ENCODE measurements at regions not wholly inside any gene's neighbourhood (a gene's known extent, or its start where the extent isn't known, plus 50 kb on each side); places are given as distances from the start of the nearest gene placed in this dataset.

DNA sequence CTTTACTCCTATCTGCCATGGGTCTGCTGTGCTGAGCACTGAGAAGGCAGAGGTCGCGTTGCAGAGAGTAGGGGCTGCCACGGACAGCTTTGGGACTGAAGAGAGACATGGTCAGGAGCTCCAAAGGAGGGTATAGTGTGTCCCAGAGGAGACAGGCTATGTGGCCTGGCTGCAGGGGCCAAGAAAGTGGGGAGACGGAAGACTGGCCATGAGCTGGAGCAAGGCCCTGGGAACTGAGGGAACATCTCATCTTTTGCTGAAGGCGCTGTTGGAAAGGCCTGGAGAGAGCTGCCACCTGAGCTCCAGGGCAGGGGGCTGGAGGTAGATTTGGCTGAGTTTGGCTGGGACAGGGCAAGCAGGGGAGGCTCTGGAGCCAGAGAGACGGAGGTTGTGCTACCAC lies 55.8 kb upstream of the AJAP1 start:
- DNase-seq: no peak

DNA sequence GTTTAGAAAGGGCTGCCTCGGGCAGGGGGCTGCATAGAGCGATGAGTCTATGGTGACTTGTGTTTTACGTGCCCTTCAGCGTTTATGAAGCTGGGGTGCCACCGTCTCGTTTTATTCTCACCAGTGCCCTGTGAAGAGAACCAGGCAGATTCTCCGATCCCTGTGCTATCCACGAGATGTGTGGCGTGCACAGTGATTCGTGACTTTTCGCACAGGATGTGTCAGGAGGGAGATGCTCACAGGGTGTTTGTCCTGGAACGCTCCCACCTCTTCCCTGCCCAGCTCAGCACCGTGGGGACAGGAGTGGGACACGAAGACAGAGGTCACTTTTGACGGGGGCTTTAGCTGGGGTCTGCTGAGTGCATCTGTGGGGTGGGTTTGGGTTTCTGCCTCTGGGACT lies 54.9 kb upstream of the AJAP1 start:
- DNase-seq: no peak

DNA sequence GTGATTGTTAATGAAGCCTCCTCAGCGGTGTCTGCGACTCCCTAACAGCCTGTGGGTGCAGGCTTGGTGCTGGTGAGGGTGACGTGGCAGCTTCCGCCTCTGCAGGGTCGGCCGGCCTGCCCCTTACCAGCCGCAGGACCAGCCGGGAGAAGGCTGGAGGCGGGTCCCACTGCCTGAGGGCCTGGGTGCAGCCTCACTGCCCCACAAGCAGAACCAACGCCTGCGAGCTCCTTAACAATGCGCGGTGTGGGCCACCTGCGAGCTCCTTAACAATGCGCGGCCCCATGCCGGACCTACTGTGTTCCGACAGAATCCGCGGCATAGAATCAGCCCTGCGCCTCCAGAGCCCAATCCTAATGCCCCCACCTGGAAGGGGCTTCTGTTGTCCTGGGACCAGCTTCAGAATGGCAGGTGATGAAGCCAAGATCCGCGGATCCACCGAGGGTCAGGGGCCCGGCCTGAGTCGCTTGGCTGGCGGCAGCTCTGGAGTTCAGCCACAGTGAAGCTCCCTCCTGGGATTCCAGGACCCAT lies 54.4 kb upstream of the AJAP1 start:
- DNase-seq: no peak

DNA sequence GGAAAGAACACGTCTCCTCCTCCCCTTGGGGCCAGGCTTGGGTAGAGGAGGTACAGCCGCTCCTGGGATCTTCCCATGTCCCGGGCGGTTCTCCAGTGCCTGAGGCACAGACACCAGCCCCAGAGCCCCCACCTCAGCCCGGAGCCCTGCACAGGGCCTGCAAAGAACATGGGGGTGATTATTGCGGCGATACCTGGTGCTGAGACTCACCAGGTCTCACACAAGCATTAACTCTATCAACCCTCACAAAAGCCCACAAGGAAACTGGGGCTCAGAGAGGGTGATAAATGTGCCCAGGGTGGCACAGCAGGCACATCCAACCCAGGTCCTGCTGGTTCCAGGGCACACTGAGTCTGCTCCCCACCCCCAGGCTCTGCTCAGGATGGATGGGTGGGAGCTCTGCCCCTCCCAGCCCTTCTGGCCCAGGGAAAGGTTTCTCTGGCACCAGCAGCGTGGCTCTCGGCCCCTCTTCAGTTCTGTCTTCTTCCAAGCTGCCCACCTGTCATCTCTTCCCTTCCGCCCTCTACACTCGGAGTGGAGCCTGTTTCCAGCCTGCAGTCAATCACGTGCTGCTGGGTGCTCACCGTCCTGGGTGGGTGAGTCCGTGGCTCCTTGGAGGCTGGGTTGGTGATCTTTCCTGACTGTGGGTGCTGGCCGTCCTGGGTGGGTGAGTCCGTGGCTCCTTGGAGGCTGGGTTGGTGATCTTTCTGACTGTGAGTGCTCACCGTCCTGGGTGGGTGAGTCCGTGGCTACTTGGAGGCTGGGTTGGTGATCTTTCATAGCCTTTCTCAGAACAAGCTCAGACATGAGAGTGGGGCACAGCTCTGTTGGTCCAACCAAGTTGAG lies 53.6 kb upstream of the AJAP1 start:
- DNase-seq: no peak

DNA sequence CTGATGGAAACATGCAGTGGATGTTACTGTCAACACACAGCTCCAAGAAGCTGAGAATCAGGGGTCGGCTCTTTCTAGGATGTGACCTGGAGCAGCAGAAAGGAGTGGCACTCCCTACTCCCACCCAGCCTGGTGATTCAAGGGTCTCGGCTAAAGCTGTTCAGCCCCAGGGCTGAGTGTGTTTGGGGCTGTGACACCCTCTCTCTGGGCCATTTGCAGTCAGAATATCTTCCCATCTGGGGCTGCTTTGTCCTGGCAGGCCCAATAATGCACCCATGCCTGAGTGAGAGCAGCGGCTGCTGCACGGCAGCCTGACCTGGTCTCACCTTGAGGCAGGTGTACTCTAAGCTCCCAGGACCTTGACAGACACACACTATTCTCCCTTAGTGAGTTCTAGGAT lies 52.5 kb upstream of the AJAP1 start:
- no peak for DNase-seq

DNA sequence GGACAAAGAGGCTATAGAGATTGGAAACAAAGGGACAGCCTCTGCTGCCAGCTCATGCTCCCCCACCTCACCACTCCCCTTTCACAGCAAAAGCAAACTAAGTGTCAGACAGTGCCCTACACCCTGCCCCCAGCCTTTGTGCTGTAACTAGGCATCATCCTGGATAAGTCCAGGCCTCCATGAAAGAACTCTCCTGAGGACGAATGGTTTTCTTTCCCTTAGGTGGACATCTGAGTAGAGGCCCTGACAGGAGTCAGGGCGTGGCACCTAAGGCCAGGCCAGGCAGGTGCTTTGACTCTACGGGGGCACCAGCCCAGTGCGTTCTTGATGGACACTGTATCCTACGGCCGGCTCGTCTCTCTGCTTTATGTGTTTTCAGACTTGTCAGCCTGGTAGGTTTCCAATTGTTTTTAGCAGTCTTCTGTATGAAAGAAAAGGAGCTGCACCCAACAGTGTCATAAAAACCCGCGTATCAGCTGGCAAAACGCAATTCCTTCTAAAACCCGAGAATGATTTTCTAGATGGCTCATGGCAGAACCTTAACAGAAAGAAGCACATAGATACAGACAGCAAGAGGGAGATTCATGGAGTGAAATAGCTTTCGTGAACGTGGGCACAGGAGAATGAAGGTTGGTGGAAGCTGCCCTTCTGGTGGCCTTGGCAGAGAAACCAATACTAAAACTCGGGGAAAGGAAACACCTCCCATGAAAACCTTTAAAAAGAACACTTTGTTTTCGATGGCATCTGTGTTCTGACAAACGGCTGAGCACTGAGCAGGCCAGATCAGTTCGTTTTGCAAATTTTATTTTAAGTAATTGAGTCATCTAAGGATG lies 51.7 kb upstream of the AJAP1 start:
- DNase-seq: no peak

DNA sequence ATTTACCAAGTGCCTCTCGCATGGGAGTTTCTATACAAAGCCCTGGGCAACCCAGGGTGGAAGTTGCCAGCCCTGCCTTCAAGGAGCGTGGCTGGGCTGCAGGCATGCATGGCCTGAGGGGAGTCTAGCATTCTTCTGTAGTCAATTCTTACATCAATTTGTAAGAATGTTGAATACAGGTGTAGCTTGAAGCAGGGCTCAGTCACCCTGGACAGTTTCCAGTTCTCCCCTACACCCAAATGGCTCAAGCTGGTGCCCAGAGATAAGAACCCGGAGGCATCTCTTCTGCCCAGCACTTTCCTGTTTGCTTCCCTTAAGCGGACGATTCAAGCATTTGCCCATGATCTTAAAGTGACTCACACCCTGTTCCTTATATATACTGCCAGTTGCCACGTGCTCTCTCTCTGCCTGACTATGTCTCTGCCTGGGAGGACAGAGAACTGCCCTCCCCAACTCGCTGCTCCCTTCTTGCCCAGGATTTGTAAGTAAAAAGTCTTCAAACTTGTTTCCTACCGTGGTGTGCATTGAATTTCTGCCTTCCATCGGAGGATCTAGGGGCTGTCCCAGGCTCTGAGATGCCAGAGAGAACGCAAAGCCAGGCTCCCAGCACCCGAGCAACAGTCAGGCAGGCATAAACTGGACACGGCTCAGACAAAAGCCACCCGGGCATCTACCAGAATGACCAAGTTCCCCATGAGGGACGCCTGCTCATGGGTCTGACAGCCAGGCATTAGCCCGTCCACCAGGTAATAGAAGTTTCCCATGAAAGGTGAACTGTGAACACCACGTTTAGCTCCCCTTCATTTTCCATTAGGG lies 50.9 kb upstream of the AJAP1 start:
- DNase-seq: no peak

Measured in activated naive CD4-positive, alpha-beta T cell treated with anti-CD3 and anti-CD28 coated beads, Interleukin-2, amount 50 U/mL, for 16 hours (primary cell).